VCaP (cell line): ENCODE measurements at regions not wholly inside any gene's neighbourhood (a gene's known extent, or its start where the extent isn't known, plus 50 kb on each side); places are given as distances from the start of the nearest gene placed in this dataset.
"Not testable (repeated sequence)": the region's sequence is repeated elsewhere in the genome, so short reads cannot be mapped to it uniquely, and the experiment has no call there.

Source experiments
- H3K27ac ChIP-seq: fragments of 450-650 bp; 2 replicates; pipeline ENCODE4 v1.5.1; 2017
- CTCF ChIP-seq: fragments of 450-650 bp; conservative IDR thresholded peaks from 2 replicates; pipeline ENCODE4 v1.5.1; 2017; ENCODE audit warnings: mild to moderate bottlenecking, moderate library complexity

GRCh38 chr10:9452056-9452455, 1397.6 kb downstream of the GATA3 start:
- no peak overlapping the region for H3K27ac ChIP-seq
- TF ChIP-seq CTCF, result no peak

- not testable (repeated sequence) for H3K27ac ChIP-seq
These were observed 1399.4 kb downstream of the GATA3 start for GRCh38 chr10:9453871-9454270.

GRCh38 chr10:9469663-9470205, 1415.2 kb downstream of the GATA3 start:
- TF ChIP-seq CTCF, result no peak
- H3K27ac ChIP-seq, result no peak overlapping the region

GRCh38 chr10:9470581-9470980, 1416.1 kb downstream of the GATA3 start:
- TF ChIP-seq CTCF, result no peak
- H3K27ac ChIP-seq, result no peak overlapping the region

GRCh38 chr10:9501944-9502343, 1447.5 kb downstream of the GATA3 start:
- no peak overlapping the region for H3K27ac ChIP-seq
- no peak for TF ChIP-seq CTCF

- no peak overlapping the region for H3K27ac ChIP-seq
- no peak for TF ChIP-seq CTCF
These were observed 1449.7 kb downstream of the GATA3 start for GRCh38 chr10:9504227-9504626.

GRCh38 chr10:9505546-9505945, 1451.1 kb downstream of the GATA3 start:
- H3K27ac ChIP-seq, result no peak overlapping the region
- no peak for TF ChIP-seq CTCF

GRCh38 chr10:9508606-9509005, 1454.1 kb downstream of the GATA3 start:
- no peak for TF ChIP-seq CTCF

More at GRCh38 chr10:9508606-9509005, 1454.1 kb downstream of the GATA3 start:
- H3K27ac ChIP-seq, result no peak overlapping the region
